PFSK-1 (cell line): ENCODE measurements at regions not wholly inside any gene's neighbourhood (a gene's known extent, or its start where the extent isn't known, plus 50 kb on each side); places are given as distances from the start of the nearest gene placed in this dataset.

Experiments
- FOXP2 ChIP-seq: optimal IDR thresholded peaks from 2 replicates; pipeline ENCODE3; 2011; ENCODE audit warnings: borderline replicate concordance, control low read depth, inconsistent platforms; ENCODE audit not compliant: insufficient read depth; ENCODE audit errors: extremely low read length, extremely low read depth
- POLR2AphosphoS5 ChIP-seq: IDR thresholded peaks from 2 replicates; pipeline ENCODE4 v1.6.1; 2012; ENCODE audit warnings: low read depth, mild to moderate bottlenecking, control low read depth, low read length, moderate library complexity
- SIN3A ChIP-seq: IDR thresholded peaks from 2 replicates; pipeline ENCODE4 v1.6.1; 2012; ENCODE audit warnings: mild to moderate bottlenecking, low read length, moderate library complexity, borderline replicate concordance; ENCODE audit not compliant: insufficient read depth
- TAF1 ChIP-seq: IDR thresholded peaks from 2 replicates; pipeline ENCODE4 v1.6.1; 2012; ENCODE audit warnings: low read length, control low read depth, borderline replicate concordance; ENCODE audit not compliant: insufficient read depth
- TF ChIP-seq, protein P1 (sequence below), 2 experiments: IDR thresholded peaks; 2 replicates each; pipeline versions ENCODE4 v1.6.1 to v1.8.0; 2011 to 2012; ENCODE audit warnings: low read depth in 2 of 2, low read length in 2 of 2, control low read depth in 1 of 2, inconsistent platforms in 1 of 2, mild to moderate bottlenecking in 1 of 2, moderate library complexity in 1 of 2; ENCODE audit not compliant: insufficient read depth in 1 of 2

DNA sequence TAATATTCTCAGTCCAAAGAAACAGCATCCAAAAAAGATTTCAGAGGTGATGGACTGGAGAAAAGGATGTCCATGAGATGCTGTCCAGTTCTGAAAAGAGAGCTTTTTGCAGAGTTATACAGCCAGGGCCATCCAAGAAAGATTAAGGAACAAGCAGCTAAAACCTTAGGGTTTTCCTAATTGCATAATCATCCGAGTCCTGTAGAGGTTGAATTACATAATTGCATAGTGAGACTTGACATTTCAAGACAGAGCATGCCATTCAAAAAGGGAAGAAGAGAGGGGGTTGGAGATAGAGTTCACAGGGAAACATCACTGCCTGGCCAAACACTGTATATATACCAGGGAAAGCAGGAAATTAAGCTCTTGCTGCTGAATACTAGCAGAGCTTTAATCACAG is 1729.2 kb upstream of the WWC1 start:
- TF ChIP-seq SIN3A (0 out of 2 replicates have a peak, but pooled peaks have one; percentile 75), FOXP2 (no peak), TAF1 (no peak), POLR2AphosphoS5 (no peak)
- TF ChIP-seq, protein P1, sequence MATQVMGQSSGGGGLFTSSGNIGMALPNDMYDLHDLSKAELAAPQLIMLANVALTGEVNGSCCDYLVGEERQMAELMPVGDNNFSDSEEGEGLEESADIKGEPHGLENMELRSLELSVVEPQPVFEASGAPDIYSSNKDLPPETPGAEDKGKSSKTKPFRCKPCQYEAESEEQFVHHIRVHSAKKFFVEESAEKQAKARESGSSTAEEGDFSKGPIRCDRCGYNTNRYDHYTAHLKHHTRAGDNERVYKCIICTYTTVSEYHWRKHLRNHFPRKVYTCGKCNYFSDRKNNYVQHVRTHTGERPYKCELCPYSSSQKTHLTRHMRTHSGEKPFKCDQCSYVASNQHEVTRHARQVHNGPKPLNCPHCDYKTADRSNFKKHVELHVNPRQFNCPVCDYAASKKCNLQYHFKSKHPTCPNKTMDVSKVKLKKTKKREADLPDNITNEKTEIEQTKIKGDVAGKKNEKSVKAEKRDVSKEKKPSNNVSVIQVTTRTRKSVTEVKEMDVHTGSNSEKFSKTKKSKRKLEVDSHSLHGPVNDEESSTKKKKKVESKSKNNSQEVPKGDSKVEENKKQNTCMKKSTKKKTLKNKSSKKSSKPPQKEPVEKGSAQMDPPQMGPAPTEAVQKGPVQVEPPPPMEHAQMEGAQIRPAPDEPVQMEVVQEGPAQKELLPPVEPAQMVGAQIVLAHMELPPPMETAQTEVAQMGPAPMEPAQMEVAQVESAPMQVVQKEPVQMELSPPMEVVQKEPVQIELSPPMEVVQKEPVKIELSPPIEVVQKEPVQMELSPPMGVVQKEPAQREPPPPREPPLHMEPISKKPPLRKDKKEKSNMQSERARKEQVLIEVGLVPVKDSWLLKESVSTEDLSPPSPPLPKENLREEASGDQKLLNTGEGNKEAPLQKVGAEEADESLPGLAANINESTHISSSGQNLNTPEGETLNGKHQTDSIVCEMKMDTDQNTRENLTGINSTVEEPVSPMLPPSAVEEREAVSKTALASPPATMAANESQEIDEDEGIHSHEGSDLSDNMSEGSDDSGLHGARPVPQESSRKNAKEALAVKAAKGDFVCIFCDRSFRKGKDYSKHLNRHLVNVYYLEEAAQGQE (IDR thresholded peaks at IDR 0.05; ENCODE audit: insufficient read depth in 1 of 2, low read depth in 2 of 2, low read length in 2 of 2), result peak; percentile 73 to 92; a peak in 3 of 4 replicates

DNA sequence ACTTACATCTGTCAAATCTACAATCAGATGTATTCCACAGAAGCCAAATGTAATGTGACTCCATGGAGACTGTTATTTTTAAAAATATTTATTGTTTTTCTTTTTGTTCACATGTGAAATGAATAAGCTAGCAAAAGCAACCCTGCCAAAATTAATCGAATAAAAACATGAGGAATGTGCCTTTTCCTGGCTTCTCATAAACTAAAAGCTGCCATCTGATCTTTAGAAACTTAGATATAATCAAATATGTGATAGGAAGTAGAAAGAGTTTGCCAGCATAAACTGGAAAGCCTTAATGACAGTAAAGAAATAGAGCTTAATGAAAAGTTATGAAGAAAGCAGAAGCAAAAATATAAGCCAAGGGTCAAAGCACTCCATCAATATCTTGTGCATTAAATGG is 1724.7 kb upstream of the WWC1 start:
- no peak for TF ChIP-seq FOXP2
- TF ChIP-seq TAF1, result no peak
- no peak for TF ChIP-seq POLR2AphosphoS5
- TF ChIP-seq, protein P1 (IDR thresholded peaks at IDR 0.05; ENCODE audit: insufficient read depth in 1 of 2, low read depth in 2 of 2, low read length in 2 of 2), result no peak
- no peak for TF ChIP-seq SIN3A

DNA sequence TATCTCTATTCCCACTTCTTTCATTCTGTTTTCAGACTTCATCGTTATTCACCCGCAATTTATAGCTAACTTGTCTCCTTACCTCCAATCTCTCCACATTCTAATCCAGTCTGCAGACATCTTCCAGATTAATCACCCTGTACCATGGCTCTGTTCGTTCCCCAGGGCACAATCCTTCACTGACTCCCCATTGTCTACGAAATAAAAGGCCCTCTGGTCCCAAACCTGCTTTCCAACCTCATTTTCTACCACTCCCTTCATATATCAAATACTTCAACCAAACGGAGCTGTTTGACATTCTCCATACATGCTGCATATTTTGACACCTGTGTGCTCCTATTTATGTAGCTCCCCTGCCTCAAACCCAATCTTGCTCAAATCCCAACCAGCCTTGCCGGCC is 1720.6 kb upstream of the WWC1 start:
- TF ChIP-seq SIN3A, result no peak
- no peak for TF ChIP-seq FOXP2
- no peak for TF ChIP-seq POLR2AphosphoS5
- TF ChIP-seq, protein P1 (IDR thresholded peaks at IDR 0.05; ENCODE audit: insufficient read depth in 1 of 2, low read depth in 2 of 2, low read length in 2 of 2), result no peak
- TF ChIP-seq TAF1, result no peak

- TF ChIP-seq SIN3A, result no peak
- no peak for TF ChIP-seq TAF1
- TF ChIP-seq, protein P1 (IDR thresholded peaks at IDR 0.05; ENCODE audit: insufficient read depth in 1 of 2, low read depth in 2 of 2, low read length in 2 of 2), result no peak
- TF ChIP-seq FOXP2, result no peak
Measured at GRCh38 chr5:166571668-166572067, 1719.8 kb upstream of the WWC1 start.

DNA sequence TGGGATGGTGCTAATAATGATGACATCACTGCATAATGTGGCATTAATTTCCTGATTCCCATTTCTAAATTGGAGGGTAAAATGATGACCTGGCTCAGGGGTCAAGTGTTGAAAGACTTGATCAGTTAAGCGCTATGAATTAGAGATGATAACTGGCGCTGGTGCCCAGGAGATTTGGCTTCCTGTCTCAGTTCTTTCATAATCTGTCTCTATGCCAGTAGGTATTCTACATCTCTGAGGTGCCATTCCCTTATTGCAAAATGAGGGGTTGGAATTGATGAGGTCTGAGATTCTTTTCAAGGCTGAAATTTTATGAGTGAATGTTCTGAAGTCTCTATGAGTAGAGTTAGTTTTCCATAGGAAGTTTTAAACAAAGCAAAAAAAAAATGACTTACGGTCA is 1715.1 kb upstream of the WWC1 start:
- no peak for TF ChIP-seq FOXP2
- no peak for TF ChIP-seq SIN3A
- TF ChIP-seq TAF1, result no peak
- no peak for TF ChIP-seq POLR2AphosphoS5
- TF ChIP-seq, protein P1 (IDR thresholded peaks at IDR 0.05; ENCODE audit: insufficient read depth in 1 of 2, low read depth in 2 of 2, low read length in 2 of 2), result no peak
